ENCODE measurements at regions not wholly inside any gene's neighbourhood (a gene's known extent, or its start where the extent isn't known, plus 50 kb on each side); places are given as distances from the start of the nearest gene placed in this dataset.

GRCh38 chr15:62835762-62836161 is 206.8 kb upstream of the TPM1 start:
- Histone ChIP-seq H3K4me3 (ENCODE audit: low read depth, low read length) (no peak overlapping the region), H3K27me3 (ENCODE audit: control insufficient read depth, insufficient read depth, low read length) (no peaks in the 10 kb centered on the region), H3K36me3 (ENCODE audit: control insufficient read depth, insufficient read depth, low read length) (peaks cover 5% of the 10 kb centered on the region)
- no peak for DNase-seq (ENCODE audit: low read depth)
- TF ChIP-seq CTCF (IDR thresholded peaks at IDR 0.05; ENCODE audit: insufficient read depth, low read length, poor library complexity, severe bottlenecking), result no peak

- no peak overlapping the region for H3K4me3 ChIP-seq (ENCODE audit: low read depth, low read length)
- no peaks in the 10 kb centered on the region for H3K27me3 ChIP-seq (ENCODE audit: control insufficient read depth, insufficient read depth, low read length)
- no peak for DNase-seq (ENCODE audit: low read depth)
- H3K36me3 ChIP-seq (ENCODE audit: control insufficient read depth, insufficient read depth, low read length), result peaks cover 5% of the 10 kb centered on the region
- no peak for TF ChIP-seq CTCF (IDR thresholded peaks at IDR 0.05; ENCODE audit: insufficient read depth, low read length, poor library complexity, severe bottlenecking)
Observed at GRCh38 chr15:62840526-62841268, 201.8 kb upstream of the TPM1 start.

- H3K4me3 ChIP-seq (ENCODE audit: low read depth, low read length), result no peak overlapping the region
- H3K27me3 ChIP-seq (ENCODE audit: control insufficient read depth, insufficient read depth, low read length), result no peaks in the 10 kb centered on the region
- peaks cover 4% of the 10 kb centered on the region for H3K36me3 ChIP-seq (ENCODE audit: control insufficient read depth, insufficient read depth, low read length)
- DNase-seq (ENCODE audit: low read depth), result no peak
- TF ChIP-seq CTCF (IDR thresholded peaks at IDR 0.05; ENCODE audit: insufficient read depth, low read length, poor library complexity, severe bottlenecking), result no peak
Observed at GRCh38 chr15:62841269-62841628, 201.3 kb upstream of the TPM1 start.

- peaks cover 3% of the 10 kb centered on the region for H3K36me3 ChIP-seq (ENCODE audit: control insufficient read depth, insufficient read depth, low read length)
- H3K27me3 ChIP-seq (ENCODE audit: control insufficient read depth, insufficient read depth, low read length), result no peaks in the 10 kb centered on the region
- no peak for TF ChIP-seq CTCF (IDR thresholded peaks at IDR 0.05; ENCODE audit: insufficient read depth, low read length, poor library complexity, severe bottlenecking)
- no peak overlapping the region for H3K4me3 ChIP-seq (ENCODE audit: low read depth, low read length)
- DNase-seq (ENCODE audit: low read depth), result no peak
Observed at GRCh38 chr15:62841891-62842559, 200.5 kb upstream of the TPM1 start.

GRCh38 chr15:62843311-62843710 is 199.2 kb upstream of the TPM1 start:
- TF ChIP-seq CTCF (IDR thresholded peaks at IDR 0.05; ENCODE audit: insufficient read depth, low read length, poor library complexity, severe bottlenecking), result no peak
- Histone ChIP-seq H3K36me3 (ENCODE audit: control insufficient read depth, insufficient read depth, low read length) (peaks cover 3% of the 10 kb centered on the region), H3K27me3 (ENCODE audit: control insufficient read depth, insufficient read depth, low read length) (no peaks in the 10 kb centered on the region), H3K4me3 (ENCODE audit: low read depth, low read length) (no peak overlapping the region)
- DNase-seq (ENCODE audit: low read depth), result no peak

All from kidney epithelial cell (primary cell).